Panc1 (cell line): ENCODE measurements at regions not wholly inside any gene's neighbourhood (a gene's known extent, or its start where the extent isn't known, plus 50 kb on each side); places are given as distances from the start of the nearest gene placed in this dataset.

Source experiments
- ATAC-seq: fragments of 200-7000 bp; cut with Tn5 transposase; 2 replicates; pipeline ENCODE4 v1.9.1; 2020; ENCODE audit warnings: mild to moderate bottlenecking, moderate library complexity
- BruUV-seq: library from RNA; stranded (reverse); fragments of 400-500 nt; replicated peaks from 2 replicates; lab custom pipeline; 2021; lab: Mats Ljungman, UMichigan
- CTCF ChIA-PET: fragments of 300-600 bp; sonication (Branson Sonifier 250); formaldehyde crosslinking; loops from one replicate; lab custom pipeline; 2022; ENCODE audit warnings: antibody characterized with exemption; lab: Charles Lee
- POLR2A ChIA-PET: fragments of 300-600 bp; sonication (Branson Sonifier 250); formaldehyde crosslinking; loops from one replicate; lab custom pipeline; 2022; ENCODE audit warnings: antibody characterized with exemption; lab: Charles Lee
- DNase-seq: peaks from one replicate; pipeline ENCODE4 v3.0.0-alpha.2; 2010; ENCODE audit warnings: low read depth, low spot score
- H3K27ac ChIP-seq: 2 replicates; pipeline ENCODE4 v1.5.1; 2011; ENCODE audit warnings: mild to moderate bottlenecking, low read length, inconsistent platforms
- H3K27me3 ChIP-seq: fragments of 200-500 bp; sonication (Bioruptor generic); 2 replicates; pipeline ENCODE4 v1.6.0; 2014; ENCODE audit warnings: low read length, inconsistent platforms; ENCODE audit not compliant: control insufficient read depth, insufficient read depth
- H3K36me3 ChIP-seq: fragments of 200-500 bp; sonication (Bioruptor generic); 2 replicates; pipeline ENCODE4 v1.5.1; 2014; ENCODE audit warnings: inconsistent platforms, mild to moderate bottlenecking, low read length, moderate library complexity; ENCODE audit not compliant: control insufficient read depth, insufficient read depth
- H3K4me1 ChIP-seq: 2 replicates; pipeline ENCODE4 v1.5.1; 2011; ENCODE audit warnings: inconsistent platforms, mild to moderate bottlenecking, low read length, moderate library complexity; ENCODE audit not compliant: control insufficient read depth, insufficient read depth
- H3K4me3 ChIP-seq, 2 experiments: 2 replicates each; pipeline ENCODE4 v1.5.1; 2011 to 2012; ENCODE audit warnings: low read depth in 2 of 2, low read length in 2 of 2, mild to moderate bottlenecking in 2 of 2, inconsistent platforms in 1 of 2, moderate library complexity in 1 of 2
- H3K9me3 ChIP-seq: fragments of 200-500 bp; sonication (Bioruptor generic); 2 replicates; pipeline ENCODE4 v1.5.1; 2014; ENCODE audit warnings: low read depth, mild to moderate bottlenecking, inconsistent platforms, low read length, moderate library complexity; ENCODE audit not compliant: control insufficient read depth, insufficient read depth
- POLR2AphosphoS5 ChIP-seq: IDR thresholded peaks from 2 replicates; pipeline ENCODE4 v1.6.1; 2012; ENCODE audit warnings: mild to moderate bottlenecking, low read depth, low read length, moderate library complexity
- SIN3A ChIP-seq: IDR thresholded peaks from 2 replicates; pipeline ENCODE4 v1.6.1; 2012; ENCODE audit warnings: low read depth, mild to moderate bottlenecking, low read length, moderate library complexity, borderline replicate concordance; ENCODE audit not compliant: insufficient read depth
- TCF7L2 ChIP-seq: IDR thresholded peaks from 2 replicates; pipeline ENCODE4 v1.6.1; 2011; ENCODE audit warnings: mild to moderate bottlenecking, low read depth, low read length, inconsistent platforms
- in situ Hi-C: cut with HindIII; loops from 2 replicates; pipeline ENCODE4 v1.10.0; 2016; ENCODE audit warnings: low sequenced_read_pairs, low pct_unique_long_range_greater_than_20kb
- intact Hi-C: fragments of 100-400 bp; cut with micrococcal nuclease; formaldehyde crosslinking; loops from one replicate; pipeline ENCODE4 v1.10.0; 2022; ENCODE audit not compliant: unreplicated experiment
- TF ChIP-seq, protein P1 (sequence below): fragments of 450-650 bp; IDR thresholded peaks from 2 replicates; pipeline ENCODE4 v1.5.1; 2017; ENCODE audit warnings: mild to moderate bottlenecking
- TF ChIP-seq, protein P2 (sequence below), 2 experiments: IDR thresholded peaks; 2 replicates each; pipeline ENCODE4 v1.6.1; 2011 to 2012; ENCODE audit warnings: low read depth in 2 of 2, control low read depth in 1 of 2, low read length in 1 of 2, mild to moderate bottlenecking in 1 of 2, moderate library complexity in 1 of 2; ENCODE audit not compliant: insufficient read depth in 1 of 2

DNA sequence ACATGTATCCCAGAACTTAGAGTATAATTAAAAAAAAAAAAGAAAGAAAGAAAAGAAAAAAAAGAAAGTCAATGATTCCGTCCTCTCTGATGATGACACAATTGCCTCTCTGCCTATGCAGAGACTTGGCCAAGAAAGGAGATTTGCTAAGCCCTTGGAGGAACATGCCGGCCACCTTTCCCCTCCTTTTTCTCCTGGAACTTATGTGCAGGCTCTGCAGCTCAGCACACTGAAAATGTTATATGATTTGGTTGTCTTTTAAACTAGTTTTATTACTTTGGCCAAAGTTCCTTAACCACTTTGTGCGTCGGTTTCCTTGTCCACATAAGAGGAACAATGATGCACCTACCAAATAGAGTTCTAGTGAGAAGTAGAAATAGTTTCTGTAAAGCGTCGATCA lies 111.4 kb upstream of the ZNF644 start:
- Histone ChIP-seq H3K36me3 (no peaks in the 10 kb centered on the region), H3K27me3 (peaks cover 7% of the 10 kb centered on the region; the same call in 1 of the 2 replicates), H3K4me3 (no peak overlapping the region), H3K4me1 (no peaks in the 10 kb centered on the region), H3K27ac (no peak overlapping the region), H3K9me3 (no peaks in the 10 kb centered on the region)
- intact Hi-C loops = no loop called here
- in situ Hi-C loops = no loop called here
- ATAC-seq (no peak), DNase-seq (no peak)
- no peak for TF ChIP-seq TCF7L2
- TF ChIP-seq, protein P1, sequence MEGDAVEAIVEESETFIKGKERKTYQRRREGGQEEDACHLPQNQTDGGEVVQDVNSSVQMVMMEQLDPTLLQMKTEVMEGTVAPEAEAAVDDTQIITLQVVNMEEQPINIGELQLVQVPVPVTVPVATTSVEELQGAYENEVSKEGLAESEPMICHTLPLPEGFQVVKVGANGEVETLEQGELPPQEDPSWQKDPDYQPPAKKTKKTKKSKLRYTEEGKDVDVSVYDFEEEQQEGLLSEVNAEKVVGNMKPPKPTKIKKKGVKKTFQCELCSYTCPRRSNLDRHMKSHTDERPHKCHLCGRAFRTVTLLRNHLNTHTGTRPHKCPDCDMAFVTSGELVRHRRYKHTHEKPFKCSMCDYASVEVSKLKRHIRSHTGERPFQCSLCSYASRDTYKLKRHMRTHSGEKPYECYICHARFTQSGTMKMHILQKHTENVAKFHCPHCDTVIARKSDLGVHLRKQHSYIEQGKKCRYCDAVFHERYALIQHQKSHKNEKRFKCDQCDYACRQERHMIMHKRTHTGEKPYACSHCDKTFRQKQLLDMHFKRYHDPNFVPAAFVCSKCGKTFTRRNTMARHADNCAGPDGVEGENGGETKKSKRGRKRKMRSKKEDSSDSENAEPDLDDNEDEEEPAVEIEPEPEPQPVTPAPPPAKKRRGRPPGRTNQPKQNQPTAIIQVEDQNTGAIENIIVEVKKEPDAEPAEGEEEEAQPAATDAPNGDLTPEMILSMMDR = no peak
- TF ChIP-seq POLR2AphosphoS5 = no peak
- TF ChIP-seq, protein P2, sequence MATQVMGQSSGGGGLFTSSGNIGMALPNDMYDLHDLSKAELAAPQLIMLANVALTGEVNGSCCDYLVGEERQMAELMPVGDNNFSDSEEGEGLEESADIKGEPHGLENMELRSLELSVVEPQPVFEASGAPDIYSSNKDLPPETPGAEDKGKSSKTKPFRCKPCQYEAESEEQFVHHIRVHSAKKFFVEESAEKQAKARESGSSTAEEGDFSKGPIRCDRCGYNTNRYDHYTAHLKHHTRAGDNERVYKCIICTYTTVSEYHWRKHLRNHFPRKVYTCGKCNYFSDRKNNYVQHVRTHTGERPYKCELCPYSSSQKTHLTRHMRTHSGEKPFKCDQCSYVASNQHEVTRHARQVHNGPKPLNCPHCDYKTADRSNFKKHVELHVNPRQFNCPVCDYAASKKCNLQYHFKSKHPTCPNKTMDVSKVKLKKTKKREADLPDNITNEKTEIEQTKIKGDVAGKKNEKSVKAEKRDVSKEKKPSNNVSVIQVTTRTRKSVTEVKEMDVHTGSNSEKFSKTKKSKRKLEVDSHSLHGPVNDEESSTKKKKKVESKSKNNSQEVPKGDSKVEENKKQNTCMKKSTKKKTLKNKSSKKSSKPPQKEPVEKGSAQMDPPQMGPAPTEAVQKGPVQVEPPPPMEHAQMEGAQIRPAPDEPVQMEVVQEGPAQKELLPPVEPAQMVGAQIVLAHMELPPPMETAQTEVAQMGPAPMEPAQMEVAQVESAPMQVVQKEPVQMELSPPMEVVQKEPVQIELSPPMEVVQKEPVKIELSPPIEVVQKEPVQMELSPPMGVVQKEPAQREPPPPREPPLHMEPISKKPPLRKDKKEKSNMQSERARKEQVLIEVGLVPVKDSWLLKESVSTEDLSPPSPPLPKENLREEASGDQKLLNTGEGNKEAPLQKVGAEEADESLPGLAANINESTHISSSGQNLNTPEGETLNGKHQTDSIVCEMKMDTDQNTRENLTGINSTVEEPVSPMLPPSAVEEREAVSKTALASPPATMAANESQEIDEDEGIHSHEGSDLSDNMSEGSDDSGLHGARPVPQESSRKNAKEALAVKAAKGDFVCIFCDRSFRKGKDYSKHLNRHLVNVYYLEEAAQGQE (IDR thresholded peaks at IDR 0.05; ENCODE audit: insufficient read depth in 1 of 2, low read depth in 2 of 2, low read length in 1 of 2) = no peak
- no peak for TF ChIP-seq SIN3A
- ChIA-PET POLR2A (no interaction called here), CTCF (no interaction called here)
- no TSS peak for BruUV-seq

DNA sequence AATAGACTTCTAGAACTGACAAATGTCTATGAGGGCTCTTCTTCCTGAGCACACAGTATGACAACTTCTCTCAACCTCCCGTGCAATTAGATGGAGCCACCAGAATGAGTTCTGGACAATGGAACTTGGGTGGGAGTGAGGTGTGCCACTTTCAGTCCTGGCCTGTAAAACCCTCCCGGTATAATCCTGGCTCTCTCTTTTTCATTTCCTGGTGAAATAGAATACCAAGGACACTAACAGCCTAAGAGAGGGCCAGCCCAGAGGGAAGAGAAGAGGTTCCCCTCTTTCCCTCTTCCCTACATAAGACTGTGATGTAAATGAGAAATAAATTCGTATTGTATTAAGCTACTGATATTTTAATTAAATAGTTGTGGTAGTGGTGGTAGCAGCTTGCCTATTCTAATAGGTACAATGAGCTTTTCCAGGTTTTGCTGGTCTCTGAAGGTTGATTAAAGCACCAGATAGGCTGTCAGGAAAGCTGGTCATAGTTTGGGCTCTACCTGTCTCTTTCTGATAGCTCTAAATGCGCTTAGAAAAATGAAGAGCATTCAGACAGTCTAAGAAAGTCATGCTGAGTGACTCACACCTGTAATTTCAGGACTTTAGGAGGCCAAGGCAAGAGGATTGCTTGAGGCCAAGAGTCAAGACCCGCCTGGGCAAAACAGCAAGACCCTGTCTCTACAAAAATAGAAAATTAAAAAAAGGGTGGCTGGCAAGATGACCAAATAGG lies 108.6 kb upstream of the ZNF644 start:
- Histone ChIP-seq H3K27ac (no peak overlapping the region), H3K4me1 (no peaks in the 10 kb centered on the region), H3K27me3 (peaks cover 9% of the 10 kb centered on the region; the same call in 1 of the 2 replicates), H3K36me3 (no peaks in the 10 kb centered on the region), H3K4me3 (no peak overlapping the region), H3K9me3 (no peaks in the 10 kb centered on the region)
- no TSS peak for BruUV-seq
- intact Hi-C loops (no loop called here), in situ Hi-C loops (no loop called here)
- no peak for ATAC-seq
- no peak for DNase-seq
- POLR2A ChIA-PET = no interaction called here
- CTCF ChIA-PET = no interaction called here
- no peak for TF ChIP-seq POLR2AphosphoS5

DNA sequence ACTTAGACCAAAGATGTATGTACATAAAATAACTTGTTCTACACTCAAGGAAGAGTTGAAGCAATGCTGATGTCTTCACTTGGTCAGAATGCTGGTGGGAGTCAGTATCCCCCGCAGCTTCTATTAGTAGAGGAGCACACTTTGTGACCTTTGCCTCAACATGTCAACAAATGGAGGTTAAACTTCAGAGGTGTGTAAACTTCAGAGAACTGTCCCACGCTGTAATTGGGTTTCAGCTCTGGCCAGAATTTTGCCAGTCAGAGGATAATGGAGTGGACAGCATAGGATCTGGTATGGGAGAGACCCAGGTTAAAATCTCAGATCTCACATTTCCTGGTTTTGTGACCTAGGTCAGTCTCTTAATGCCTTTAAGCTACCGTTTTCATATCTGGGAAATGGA lies 107.6 kb upstream of the ZNF644 start:
- TF ChIP-seq, protein P2 (IDR thresholded peaks at IDR 0.05; ENCODE audit: insufficient read depth in 1 of 2, low read depth in 2 of 2, low read length in 1 of 2) = no peak
- TF ChIP-seq, protein P1 = no peak
- TF ChIP-seq POLR2AphosphoS5 (no peak), SIN3A (no peak), TCF7L2 (no peak)
- H3K27ac ChIP-seq = no peak overlapping the region
- ATAC-seq (no peak), DNase-seq (no peak)
- no peaks in the 10 kb centered on the region for H3K36me3 ChIP-seq
- peaks cover 9% of the 10 kb centered on the region; the same call in 1 of the 2 replicates for H3K27me3 ChIP-seq
- in situ Hi-C loops = no loop called here
- CTCF ChIA-PET = no interaction called here
- no peaks in the 10 kb centered on the region for H3K9me3 ChIP-seq
- H3K4me1 ChIP-seq = no peaks in the 10 kb centered on the region
- H3K4me3 ChIP-seq = no peak overlapping the region
- intact Hi-C loops = no loop called here
- BruUV-seq = no TSS peak
- POLR2A ChIA-PET = no interaction called here
